Cardiac fibroblast (primary cell): ENCODE measurements at regions not wholly inside any gene's neighbourhood (a gene's known extent, or its start where the extent isn't known, plus 50 kb on each side); places are given as distances from the start of the nearest gene placed in this dataset.

Experiments
- DNase-seq, 2 donors: peaks; one replicate each; pipeline versions ENCODE4 v3.0.0 to v3.0.0-alpha.2; 2010; ENCODE audit warnings: low read depth in 2 of 2
- H3K4me3 ChIP-seq, 2 donors: replicated peaks in 1 of 2; 1 replicate in 1 of 2; 2 replicates in 1 of 2; pipeline ENCODE4 v1.5.1; 2011; ENCODE audit warnings: low read depth in 2 of 2, low read length in 2 of 2, mild to moderate bottlenecking in 2 of 2, moderate library complexity in 1 of 2
- TF ChIP-seq, protein P1 (sequence below): IDR thresholded peaks from one replicate; pipeline ENCODE4 v1.5.1; 2011; ENCODE audit warnings: low read depth, mild to moderate bottlenecking, low read length, inconsistent platforms

DNA sequence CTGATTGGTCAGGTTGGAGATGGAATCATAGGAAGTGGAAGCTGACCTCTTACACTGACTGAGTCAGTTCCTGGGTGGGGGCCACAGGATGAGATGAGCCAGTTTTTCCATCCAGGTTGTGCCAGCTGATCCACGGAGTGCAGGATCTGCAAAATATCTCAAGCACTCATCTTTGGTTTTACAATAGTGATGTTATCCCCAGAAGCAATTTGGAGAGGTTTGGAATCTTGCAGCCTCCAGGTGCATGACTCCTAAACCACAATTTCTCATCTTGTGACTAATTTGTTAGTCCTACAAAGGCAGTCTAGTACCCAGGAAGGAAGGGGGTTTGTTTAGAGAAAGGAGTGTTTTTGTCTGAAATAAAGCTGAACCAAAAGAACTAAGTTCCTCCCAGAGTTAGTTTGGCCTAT is 212.8 kb downstream of the SLITRK6 start:
- no peak overlapping the region for H3K4me3 ChIP-seq
- peak in 1 of 2 donors; percentile 32 for DNase-seq
- TF ChIP-seq, protein P1, sequence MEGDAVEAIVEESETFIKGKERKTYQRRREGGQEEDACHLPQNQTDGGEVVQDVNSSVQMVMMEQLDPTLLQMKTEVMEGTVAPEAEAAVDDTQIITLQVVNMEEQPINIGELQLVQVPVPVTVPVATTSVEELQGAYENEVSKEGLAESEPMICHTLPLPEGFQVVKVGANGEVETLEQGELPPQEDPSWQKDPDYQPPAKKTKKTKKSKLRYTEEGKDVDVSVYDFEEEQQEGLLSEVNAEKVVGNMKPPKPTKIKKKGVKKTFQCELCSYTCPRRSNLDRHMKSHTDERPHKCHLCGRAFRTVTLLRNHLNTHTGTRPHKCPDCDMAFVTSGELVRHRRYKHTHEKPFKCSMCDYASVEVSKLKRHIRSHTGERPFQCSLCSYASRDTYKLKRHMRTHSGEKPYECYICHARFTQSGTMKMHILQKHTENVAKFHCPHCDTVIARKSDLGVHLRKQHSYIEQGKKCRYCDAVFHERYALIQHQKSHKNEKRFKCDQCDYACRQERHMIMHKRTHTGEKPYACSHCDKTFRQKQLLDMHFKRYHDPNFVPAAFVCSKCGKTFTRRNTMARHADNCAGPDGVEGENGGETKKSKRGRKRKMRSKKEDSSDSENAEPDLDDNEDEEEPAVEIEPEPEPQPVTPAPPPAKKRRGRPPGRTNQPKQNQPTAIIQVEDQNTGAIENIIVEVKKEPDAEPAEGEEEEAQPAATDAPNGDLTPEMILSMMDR: no peak

DNA sequence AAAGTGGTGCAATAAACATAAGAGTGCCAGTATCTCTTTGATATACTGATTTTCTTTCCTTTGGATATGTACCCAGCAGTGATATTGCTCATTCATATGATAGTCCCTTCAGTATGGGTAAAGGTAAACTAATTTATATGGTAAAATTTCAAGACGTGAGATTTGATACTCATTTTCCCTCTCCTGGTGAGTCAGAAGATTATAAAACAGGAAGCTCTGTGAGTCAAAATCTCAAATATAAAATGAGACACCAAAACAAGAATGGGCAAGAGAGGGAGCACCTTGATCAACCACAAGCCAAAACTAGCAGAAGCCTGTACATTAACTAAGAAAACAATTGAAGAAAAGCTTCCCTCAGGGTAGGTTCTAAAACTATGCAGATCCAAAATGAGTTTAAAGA is 216.3 kb downstream of the SLITRK6 start:
- TF ChIP-seq, protein P1: no peak
- DNase-seq: no peak
- no peak overlapping the region for H3K4me3 ChIP-seq

DNA sequence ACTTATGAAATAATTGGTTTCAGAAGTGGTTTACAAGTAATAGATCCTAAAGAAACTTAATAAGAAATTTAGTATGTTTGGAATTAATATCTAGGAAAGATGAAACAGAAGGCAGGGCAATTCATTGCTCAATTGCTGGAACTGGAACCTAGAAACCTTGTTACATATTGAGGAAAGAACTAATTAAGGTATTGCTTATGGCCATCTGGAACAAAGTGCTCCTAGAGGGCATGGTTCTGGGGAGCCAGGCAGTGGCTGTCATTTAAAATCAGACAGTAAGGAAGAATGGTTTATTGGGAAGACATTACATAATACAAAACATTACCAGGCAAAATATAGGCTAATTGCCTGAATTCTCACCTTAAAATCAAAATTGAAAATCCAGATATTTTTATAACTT is 224.1 kb downstream of the SLITRK6 start:
- DNase-seq: no peak
- TF ChIP-seq, protein P1: no peak
- no peak overlapping the region for H3K4me3 ChIP-seq

DNA sequence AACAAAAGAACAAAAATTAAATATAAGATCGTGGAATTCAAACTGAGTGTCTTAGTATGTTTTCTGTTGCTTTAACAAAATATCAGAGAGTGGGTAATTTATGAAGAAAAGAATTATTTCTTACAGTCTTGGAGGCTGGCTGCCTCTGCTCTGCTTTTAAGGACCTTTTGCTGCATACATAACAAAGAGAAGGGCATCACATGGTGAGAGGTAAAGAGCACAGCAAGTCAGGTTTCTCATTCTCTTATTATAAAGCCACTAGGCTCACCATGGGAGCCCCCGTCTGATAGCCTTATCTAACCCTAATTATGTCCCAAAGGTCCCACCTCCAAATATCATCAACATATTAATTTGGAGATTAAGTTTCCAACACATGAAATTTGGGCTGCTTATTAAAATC is 231.3 kb downstream of the SLITRK6 start:
- TF ChIP-seq, protein P1: no peak
- DNase-seq: no peak
- no peak overlapping the region for H3K4me3 ChIP-seq

DNA sequence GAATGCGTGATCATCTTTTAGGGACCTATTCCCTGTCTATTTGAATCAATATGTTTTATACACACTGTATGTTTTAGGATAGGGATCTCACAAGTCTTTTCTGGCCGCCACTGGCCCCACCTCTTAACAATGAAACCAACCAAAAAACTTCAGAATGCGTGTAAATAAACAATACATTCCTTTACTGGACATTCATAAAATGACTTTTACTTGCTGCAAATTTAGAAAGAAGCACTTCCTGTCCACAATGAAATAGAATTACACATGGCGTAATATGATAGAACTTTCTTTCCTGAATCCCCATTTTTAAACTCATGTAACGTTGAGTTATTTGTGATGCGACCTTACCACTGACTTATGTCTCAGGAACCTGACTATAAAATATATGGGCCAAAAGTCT is 233.6 kb downstream of the SLITRK6 start:
- no peak for DNase-seq
- TF ChIP-seq, protein P1: no peak
- no peak overlapping the region for H3K4me3 ChIP-seq

DNA sequence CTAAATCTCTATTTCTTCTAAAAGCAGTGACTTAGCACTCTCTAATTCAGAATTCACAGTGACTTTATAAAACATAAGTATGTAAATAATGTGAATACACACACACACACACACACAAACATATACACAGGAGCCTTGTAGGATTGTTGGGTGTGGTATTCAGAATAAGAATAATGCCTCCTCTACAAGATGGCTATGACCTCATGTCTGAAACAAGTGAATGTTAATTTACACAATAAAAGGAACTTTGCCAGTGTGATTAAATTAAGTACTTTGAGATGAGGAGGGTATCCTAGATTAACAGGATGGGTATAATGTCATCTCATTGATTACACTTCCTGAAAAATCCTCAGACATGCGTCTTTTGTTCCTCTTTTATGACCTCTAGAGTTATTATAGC is 234.6 kb downstream of the SLITRK6 start:
- TF ChIP-seq, protein P1: no peak
- DNase-seq: no peak
- no peak overlapping the region for H3K4me3 ChIP-seq

DNA sequence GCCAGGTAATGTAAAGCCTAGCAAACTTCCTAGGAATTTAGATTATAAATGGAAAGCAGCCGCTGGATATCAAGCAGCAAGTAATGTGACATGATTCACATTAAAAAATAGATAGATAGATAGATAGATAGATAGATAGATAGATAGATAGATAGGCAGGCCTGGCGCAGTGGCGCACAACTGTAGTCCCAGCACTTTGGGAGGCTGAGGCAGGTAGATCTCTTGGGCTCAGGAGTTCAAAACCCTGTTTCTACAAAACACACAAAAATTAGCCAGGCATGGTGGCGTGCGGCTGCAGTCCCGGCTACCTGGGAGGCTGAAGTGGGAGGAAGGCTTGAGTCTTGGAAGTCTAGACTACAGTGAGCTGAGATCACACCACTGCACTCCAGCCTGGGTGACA is 236.9 kb downstream of the SLITRK6 start:
- TF ChIP-seq, protein P1: no peak
- DNase-seq: no peak
- no peak overlapping the region for H3K4me3 ChIP-seq
